ENCODE measurements at regions not wholly inside any gene's neighbourhood (a gene's known extent, or its start where the extent isn't known, plus 50 kb on each side); places are given as distances from the start of the nearest gene placed in this dataset.

GRCh38 chr17:69907132-69907847 lies 167.7 kb upstream of the KCNJ16 start:
- DNase-seq = no peak

DNA sequence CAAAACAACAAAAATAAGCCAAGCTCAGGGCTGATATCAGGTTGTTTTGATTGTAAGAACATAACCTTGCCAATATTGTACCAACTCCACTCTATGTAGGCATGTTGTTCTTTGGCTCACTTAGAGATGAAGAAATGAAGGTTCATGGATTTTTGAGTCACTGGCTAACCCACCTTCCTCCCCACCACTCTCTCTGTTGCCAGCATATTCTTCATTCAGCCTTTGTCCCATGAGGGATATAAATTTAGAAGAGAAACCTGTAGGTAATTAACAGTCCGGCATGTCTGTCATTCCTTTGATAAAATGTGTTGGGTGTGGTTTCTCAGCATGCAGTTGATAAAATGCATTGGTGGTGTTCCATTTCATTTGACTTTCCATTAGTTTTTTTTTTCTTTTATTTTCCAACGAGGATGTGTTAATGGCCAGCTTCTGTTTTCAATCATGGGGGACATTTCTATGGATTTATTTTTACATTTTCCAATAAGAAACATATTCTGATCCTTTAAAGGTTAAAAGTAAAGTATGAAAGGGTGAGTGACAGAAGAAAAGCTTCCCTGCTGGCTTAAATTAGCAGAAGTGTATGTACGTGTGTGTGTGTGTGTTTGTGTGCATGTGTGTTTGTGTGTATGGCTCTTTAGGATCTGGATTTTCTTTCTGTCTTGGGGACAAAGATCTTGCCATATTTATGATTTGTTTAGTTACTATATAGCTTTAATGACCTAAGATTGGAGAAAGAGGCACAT lies 166.2 kb upstream of the KCNJ16 start:
- no peak for DNase-seq

- no peak for DNase-seq
Observed at GRCh38 chr17:69909389-69909788, 165.6 kb upstream of the KCNJ16 start.

GRCh38 chr17:69912805-69913204 lies 162.2 kb upstream of the KCNJ16 start:
- no peak for DNase-seq

DNA sequence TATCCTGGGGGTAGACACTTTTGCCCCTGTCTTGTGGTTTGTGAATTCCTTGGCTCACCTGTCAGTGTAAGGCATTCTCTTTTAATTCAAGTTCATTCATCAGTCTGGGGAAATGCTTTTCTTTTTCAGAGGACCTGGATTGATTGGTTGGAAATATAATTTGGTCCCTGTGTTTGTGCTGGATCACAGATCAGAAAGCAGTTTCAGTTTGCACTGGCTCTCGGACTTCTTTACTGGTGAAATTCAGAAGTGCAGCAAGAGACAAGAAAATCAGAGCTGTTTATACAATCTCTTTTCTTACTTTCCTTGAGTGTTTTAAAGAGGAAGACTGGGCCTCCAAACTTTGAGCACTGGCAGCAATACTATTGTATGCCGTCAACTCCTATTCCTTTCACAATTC lies 161.8 kb upstream of the KCNJ16 start:
- DNase-seq = no peak

- no peak for DNase-seq
Observed at GRCh38 chr17:69913616-69914015, 161.4 kb upstream of the KCNJ16 start.

DNA sequence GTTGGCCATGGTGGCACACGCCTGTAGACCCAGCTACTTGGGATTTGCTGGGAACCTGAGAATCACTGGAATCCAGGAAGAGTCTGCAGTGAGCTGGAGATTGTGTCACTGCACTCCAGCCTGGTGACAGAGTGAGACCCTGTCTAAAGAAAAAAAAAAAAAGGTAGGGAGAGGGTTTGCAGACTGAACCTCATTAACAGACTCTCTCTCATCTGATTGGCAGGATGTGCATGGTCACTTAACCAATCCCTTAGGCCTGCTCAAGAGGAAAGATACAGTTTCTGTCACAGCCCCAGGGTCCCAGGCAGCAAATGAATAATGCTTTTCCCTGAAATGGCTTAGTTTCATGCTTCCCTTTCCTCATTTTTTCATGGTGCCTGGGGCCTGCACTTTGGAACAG lies 160.5 kb upstream of the KCNJ16 start:
- DNase-seq = no peak

- no peak for DNase-seq
Observed at GRCh38 chr17:69916761-69917160, 158.3 kb upstream of the KCNJ16 start.

DNA sequence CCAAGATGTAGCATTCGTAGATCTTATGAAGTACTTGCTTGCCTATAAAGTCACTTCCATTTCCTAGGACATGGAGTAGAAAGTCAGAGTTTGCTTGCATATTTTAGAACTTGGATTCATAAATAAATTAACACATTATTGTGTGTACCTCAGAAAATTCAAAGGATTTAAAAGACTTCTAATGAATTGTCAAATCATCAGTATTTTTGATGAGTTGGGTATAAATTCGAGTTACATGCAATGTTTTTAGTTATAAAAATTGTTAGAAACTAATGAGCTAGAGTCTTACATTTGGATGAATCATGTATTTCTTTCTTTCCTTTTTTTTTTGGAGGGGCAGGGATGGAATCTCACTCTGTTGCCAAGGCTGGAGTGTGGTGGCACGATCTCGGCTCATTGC lies 156.9 kb upstream of the KCNJ16 start:
- no peak for DNase-seq

- no peak for DNase-seq
Observed at GRCh38 chr17:69919789-69920188, 155.2 kb upstream of the KCNJ16 start.

GRCh38 chr17:69921046-69921445 lies 154.0 kb upstream of the KCNJ16 start:
- DNase-seq = no peak

- no peak for DNase-seq
Observed at GRCh38 chr17:69928611-69929010, 146.4 kb upstream of the KCNJ16 start.

- DNase-seq = no peak
Observed at GRCh38 chr17:69936996-69937395, 138.0 kb upstream of the KCNJ16 start.

GRCh38 chr17:69943058-69943457 lies 132.0 kb upstream of the KCNJ16 start:
- no peak for DNase-seq

- DNase-seq = no peak
Observed at GRCh38 chr17:69944406-69944805, 130.6 kb upstream of the KCNJ16 start.

DNA sequence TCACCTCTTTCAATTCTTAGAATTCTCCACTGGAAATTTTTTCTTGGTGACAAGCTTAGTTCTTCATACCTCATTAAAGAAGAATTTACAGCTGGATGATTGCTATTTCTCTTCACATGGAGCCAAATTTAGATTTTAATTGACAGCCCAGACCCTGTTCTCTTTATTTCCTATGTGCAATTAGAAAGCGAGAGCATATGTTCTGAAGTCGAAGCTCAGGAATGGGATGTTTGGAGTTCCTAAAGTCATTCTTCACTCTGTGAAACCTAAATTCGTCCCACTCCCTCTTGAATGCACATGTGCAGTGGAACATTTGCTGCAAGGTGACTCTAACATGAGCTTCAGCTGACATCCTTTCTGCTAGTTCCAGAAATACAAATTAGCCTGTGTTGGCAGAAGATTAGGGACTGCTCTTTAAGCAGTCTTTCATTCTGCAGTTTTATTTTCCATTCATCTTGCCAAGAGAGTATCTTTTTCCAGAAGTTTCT lies 129.3 kb upstream of the KCNJ16 start:
- no peak for DNase-seq

DNA sequence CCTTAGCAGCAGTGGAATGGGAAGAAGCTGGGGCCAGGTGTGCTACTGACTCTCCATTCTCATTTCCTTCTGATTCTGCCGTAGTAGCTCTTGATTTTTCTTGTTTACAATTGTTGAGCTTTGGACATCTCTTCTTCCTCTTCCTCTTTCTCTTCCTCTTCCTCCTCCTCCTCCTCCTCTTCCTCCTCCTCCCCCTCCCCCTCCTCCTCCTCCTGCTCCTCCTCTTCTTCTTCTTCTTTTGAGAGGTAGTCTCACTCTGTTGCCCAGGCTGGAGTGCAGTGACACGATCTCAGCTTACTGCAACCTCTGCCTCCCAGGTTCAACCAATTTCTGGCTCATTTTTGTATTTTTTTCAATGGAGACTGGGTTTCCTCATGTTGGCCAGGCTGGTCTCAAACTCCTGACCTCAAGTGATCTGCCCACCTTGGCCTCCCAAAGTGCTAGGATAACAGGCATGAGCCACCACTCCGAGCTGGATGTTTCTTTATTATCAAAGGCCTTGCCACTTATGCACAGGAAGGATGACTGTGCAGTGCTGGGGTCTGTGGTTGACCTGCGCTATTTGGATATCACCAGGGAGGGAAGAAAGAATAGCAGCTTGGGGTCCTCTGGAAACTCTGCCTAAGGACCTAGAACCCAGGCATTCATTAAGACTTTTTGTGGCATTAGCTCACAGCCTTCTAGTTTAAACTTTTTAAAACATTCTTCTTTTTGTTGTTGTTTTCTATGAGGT lies 127.8 kb upstream of the KCNJ16 start:
- no peak for DNase-seq

GRCh38 chr17:69948406-69948805 lies 126.6 kb upstream of the KCNJ16 start:
- DNase-seq = no peak

- no peak for DNase-seq
Observed at GRCh38 chr17:69949496-69949895, 125.5 kb upstream of the KCNJ16 start.

DNA sequence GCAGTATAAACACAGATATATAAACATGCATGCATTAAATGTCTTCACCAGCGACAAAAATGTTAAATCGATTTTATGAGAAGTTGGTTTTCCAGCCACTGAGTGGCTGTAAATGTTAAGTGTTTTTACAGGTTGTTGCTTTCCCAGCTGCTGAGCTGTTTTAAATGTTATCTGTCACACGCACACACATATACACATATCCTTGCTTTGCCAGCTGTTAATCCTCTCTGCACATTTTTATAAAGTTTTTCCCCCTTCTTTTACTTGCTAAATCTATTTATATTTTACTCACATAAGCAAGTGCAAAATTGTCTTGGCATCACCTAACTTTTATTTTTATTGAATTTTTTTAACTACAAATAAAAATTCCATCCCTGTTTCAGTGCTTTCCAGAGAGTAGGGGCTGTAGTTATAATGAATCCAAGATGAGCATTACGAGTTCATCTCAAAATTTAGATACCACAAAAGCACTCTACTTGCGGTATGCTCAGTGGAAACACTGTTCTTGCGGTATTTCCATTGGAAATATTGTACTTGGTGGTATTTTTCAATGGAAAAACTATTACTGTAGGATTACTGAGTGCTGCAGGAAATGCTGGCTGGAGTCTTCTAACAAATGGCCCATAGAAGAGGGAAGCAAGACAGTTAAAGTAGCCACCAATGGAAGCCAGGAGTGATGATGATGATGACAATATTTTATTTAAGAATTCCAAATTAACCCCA lies 124.9 kb upstream of the KCNJ16 start:
- DNase-seq = no peak

DNA sequence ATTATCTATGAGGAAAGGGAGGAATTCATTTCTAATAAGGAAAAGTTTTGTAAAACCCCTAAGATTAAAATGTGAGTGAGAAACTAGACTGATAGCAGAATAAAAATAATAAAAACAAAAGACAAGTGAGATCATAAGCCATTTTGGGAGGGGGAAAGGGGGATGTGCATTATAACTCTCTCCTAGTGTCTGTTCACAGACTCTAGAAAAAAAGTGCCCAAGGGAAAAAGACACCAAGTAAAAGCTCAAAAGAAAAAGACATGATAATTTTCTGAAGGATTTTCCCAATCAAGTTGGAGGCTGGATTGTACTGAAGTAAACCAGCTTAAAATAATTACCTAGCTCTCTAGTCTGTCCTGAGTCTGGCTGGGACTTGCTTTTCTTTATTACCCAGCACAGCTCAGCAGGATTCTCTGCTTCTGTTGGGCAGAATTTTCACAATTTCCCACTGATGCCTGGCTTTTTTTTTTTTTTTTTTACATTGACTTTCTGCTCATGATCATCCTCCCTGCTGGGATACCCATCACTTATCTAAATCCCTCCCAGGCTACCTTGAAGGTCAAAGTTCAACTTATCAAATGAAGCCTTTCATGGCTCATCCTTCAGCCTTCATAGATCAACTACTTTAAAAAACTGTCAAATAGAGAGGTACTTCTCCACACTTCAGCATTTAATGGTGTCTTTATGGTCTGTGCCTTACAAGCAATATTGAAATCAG lies 124.2 kb upstream of the KCNJ16 start:
- no peak for DNase-seq

GRCh38 chr17:69954241-69954925 lies 120.6 kb upstream of the KCNJ16 start:
- no peak for DNase-seq

Measured in SIG-M5 (cell line).